HK-2 (cell line): ENCODE measurements at regions not wholly inside any gene's neighbourhood (a gene's known extent, or its start where the extent isn't known, plus 50 kb on each side); places are given as distances from the start of the nearest gene placed in this dataset.
"Not testable (repeated sequence)": the region's sequence is repeated elsewhere in the genome, so short reads cannot be mapped to it uniquely, and the experiment has no call there.

Source experiments
- DNase-seq: peaks from one replicate; pipeline ENCODE4 v3.0.0-alpha.2; 2018; ENCODE audit not compliant: unreplicated experiment

GRCh38 chr2:189231719-189232323 lies 52.3 kb upstream of the COL5A2 start:
- DNase-seq, result no peak

GRCh38 chr2:189232759-189233406 lies 53.3 kb upstream of the COL5A2 start:
- DNase-seq, result no peak

GRCh38 chr2:189233527-189233926 lies 54.0 kb upstream of the COL5A2 start:
- DNase-seq, result no peak

GRCh38 chr2:189234991-189235390 lies 55.4 kb upstream of the COL5A2 start:
- no peak for DNase-seq

GRCh38 chr2:189236066-189236465 lies 56.5 kb upstream of the COL5A2 start:
- no peak for DNase-seq

GRCh38 chr2:189238903-189239302 lies 59.3 kb upstream of the COL5A2 start:
- no peak for DNase-seq

- not testable (repeated sequence) for DNase-seq
Measured at GRCh38 chr2:189243843-189244242, 64.3 kb upstream of the COL5A2 start.

- no peak for DNase-seq
Measured at GRCh38 chr2:189247276-189247675, 67.7 kb upstream of the COL5A2 start.

GRCh38 chr2:189248141-189248540 lies 68.6 kb upstream of the COL5A2 start:
- no peak for DNase-seq

GRCh38 chr2:189249171-189249570 lies 69.6 kb upstream of the COL5A2 start:
- DNase-seq, result no peak

- no peak for DNase-seq
Measured at GRCh38 chr2:189249901-189250300, 70.3 kb upstream of the COL5A2 start.

- no peak for DNase-seq
Measured at GRCh38 chr2:189252991-189253675, 73.6 kb upstream of the COL5A2 start.

- DNase-seq, result no peak
Measured at GRCh38 chr2:189253836-189254235, 74.3 kb upstream of the COL5A2 start.

GRCh38 chr2:189254268-189254883 lies 74.8 kb upstream of the COL5A2 start:
- no peak for DNase-seq

- no peak for DNase-seq
Measured at GRCh38 chr2:189255711-189256110, 76.2 kb upstream of the COL5A2 start.

GRCh38 chr2:189258616-189259365 lies 79.2 kb upstream of the COL5A2 start:
- DNase-seq, result no peak

GRCh38 chr2:189260361-189260814 lies 80.8 kb upstream of the COL5A2 start:
- DNase-seq, result no peak

- no peak for DNase-seq
Measured at GRCh38 chr2:189261431-189261841, 81.9 kb upstream of the COL5A2 start.

- no peak for DNase-seq
Measured at GRCh38 chr2:189261916-189262315, 82.4 kb upstream of the COL5A2 start.

- no peak for DNase-seq
Measured at GRCh38 chr2:189265696-189266320, 86.2 kb upstream of the COL5A2 start.

GRCh38 chr2:189267491-189267890 lies 87.9 kb upstream of the COL5A2 start:
- DNase-seq, result no peak
